ENCODE measurements at regions not wholly inside any gene's neighbourhood (a gene's known extent, or its start where the extent isn't known, plus 50 kb on each side); places are given as distances from the start of the nearest gene placed in this dataset.

DNA sequence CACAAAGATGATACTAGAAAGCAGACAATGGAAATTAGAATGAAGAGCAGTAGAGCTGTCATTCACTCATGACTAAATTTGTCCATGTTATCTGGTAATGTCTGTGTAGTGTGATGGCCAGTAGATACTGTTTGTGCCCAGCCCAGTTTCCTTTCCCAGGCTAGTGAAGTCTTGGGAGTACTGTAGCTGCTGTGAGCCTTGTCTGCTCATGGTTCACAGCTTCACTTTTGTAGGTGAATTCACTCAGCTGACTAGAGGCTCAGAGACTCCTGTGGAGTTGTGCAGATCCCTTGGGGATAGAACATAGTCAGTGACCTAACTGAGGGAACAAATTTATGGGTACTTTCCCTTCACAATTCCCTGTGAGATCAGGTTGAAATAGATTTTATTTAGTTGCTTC lies 572.5 kb downstream of the ARL4A start:
- TF ChIP-seq, protein P1, sequence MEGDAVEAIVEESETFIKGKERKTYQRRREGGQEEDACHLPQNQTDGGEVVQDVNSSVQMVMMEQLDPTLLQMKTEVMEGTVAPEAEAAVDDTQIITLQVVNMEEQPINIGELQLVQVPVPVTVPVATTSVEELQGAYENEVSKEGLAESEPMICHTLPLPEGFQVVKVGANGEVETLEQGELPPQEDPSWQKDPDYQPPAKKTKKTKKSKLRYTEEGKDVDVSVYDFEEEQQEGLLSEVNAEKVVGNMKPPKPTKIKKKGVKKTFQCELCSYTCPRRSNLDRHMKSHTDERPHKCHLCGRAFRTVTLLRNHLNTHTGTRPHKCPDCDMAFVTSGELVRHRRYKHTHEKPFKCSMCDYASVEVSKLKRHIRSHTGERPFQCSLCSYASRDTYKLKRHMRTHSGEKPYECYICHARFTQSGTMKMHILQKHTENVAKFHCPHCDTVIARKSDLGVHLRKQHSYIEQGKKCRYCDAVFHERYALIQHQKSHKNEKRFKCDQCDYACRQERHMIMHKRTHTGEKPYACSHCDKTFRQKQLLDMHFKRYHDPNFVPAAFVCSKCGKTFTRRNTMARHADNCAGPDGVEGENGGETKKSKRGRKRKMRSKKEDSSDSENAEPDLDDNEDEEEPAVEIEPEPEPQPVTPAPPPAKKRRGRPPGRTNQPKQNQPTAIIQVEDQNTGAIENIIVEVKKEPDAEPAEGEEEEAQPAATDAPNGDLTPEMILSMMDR (IDR thresholded peaks at IDR 0.05; ENCODE audit: low read length): no peak
- TF ChIP-seq EZH2phosphoT487 (IDR thresholded peaks at IDR 0.05; ENCODE audit: low read length): no peak
- TF ChIP-seq EZH2 (optimal IDR thresholded peaks at IDR 0.05; ENCODE audit: low read depth, low read length): no peak
